K562 (cell line): ENCODE measurements at regions not wholly inside any gene's neighbourhood (a gene's known extent, or its start where the extent isn't known, plus 50 kb on each side); places are given as distances from the start of the nearest gene placed in this dataset.

ENCODE experiments used
- ATAC-seq: fragments of 200-7000 bp; cut with Tn5 transposase; 3 replicates; pipeline ENCODE4 v1.9.1; 2020; ENCODE audit warnings: moderate library complexity
- BruUV-seq: library from RNA; stranded (reverse); fragments of 400-500 nt; replicated peaks from 2 replicates; lab custom pipeline; 2021; lab: Mats Ljungman, UMichigan
- CTCF ChIA-PET: fragments of 300-600 bp; formaldehyde crosslinking; extraction: SDS; loops from one replicate; lab custom pipeline; 2021; ENCODE audit warnings: low intra/inter-chr PET ratio; lab: Yijun Ruan, JAX
- POLR2A ChIA-PET: fragments of 300-600, 350-650 bp; sonication (Branson Sonifier 250); formaldehyde crosslinking; extraction: SDS; loops from one replicate; lab custom pipeline; 2021; ENCODE audit warnings: antibody characterized with exemption, inconsistent platforms; lab: Yijun Ruan, JAX
- DNase-seq, 4 experiments: peaks; one replicate each; pipeline versions ENCODE4 v3.0.0 to v3.0.0-alpha.2; 2011 to 2018; ENCODE audit warnings: low spot score in 3 of 4, mixed read lengths in 3 of 4; ENCODE audit errors: extremely low read depth in 1 of 4
- FAIRE-seq: peaks from 2 replicates; lab custom pipeline; 2011; peaks lifted over from hg19 to GRCh38; lab: Jason Lieb, UNC
- H2AFZ ChIP-seq: 2 replicates; pipeline ENCODE4 v1.6.0; 2011; ENCODE audit warnings: low read depth, low read length, control low read depth, inconsistent platforms
- H3K27ac ChIP-seq: fragments of 200-600 bp; 3 replicates; pipeline ENCODE4 v1.8.0; 2011; ENCODE audit warnings: low read depth, mild to moderate bottlenecking, control low read depth, inconsistent platforms, low read length, moderate library complexity, mixed read lengths; ENCODE audit errors: extremely low read depth
- H3K27me3 ChIP-seq, 2 experiments: fragments of 300-600 bp in 1 of 2; 2 replicates in 1 of 2; 3 replicates in 1 of 2; pipeline versions ENCODE4 v1.6.0 to v1.8.0; 2011; ENCODE audit warnings: inconsistent platforms in 2 of 2, low read length in 2 of 2, mild to moderate bottlenecking in 1 of 2, mixed read lengths in 1 of 2, moderate library complexity in 1 of 2; ENCODE audit not compliant: control insufficient read depth in 2 of 2, insufficient read depth in 2 of 2
- H3K36me3 ChIP-seq: fragments of 300-600 bp; 3 replicates; pipeline ENCODE4 v1.8.0; 2011; ENCODE audit warnings: mild to moderate bottlenecking, low read length, inconsistent platforms; ENCODE audit not compliant: control insufficient read depth, insufficient read depth
- H3K4me1 ChIP-seq, 2 experiments: fragments of 200-600 bp in 1 of 2; replicated peaks in 1 of 2; 2 replicates in 1 of 2; 3 replicates in 1 of 2; pipeline versions ENCODE4 v1.5.1 to v1.8.0; 2011; ENCODE audit warnings: inconsistent platforms in 2 of 2, low read length in 2 of 2, mild to moderate bottlenecking in 1 of 2, mixed read lengths in 1 of 2, moderate library complexity in 1 of 2; ENCODE audit not compliant: control insufficient read depth in 2 of 2, insufficient read depth in 2 of 2
- H3K4me2 ChIP-seq: 2 replicates; pipeline ENCODE4 v1.6.1; 2011; ENCODE audit warnings: low read length, control low read depth, inconsistent platforms, mixed read lengths; ENCODE audit not compliant: insufficient read depth
- H3K4me3 ChIP-seq: fragments of 200-600 bp; sonication (generic), shearing (Covaris generic); 2 replicates; pipeline ENCODE4 v1.5.1; 2016; ENCODE audit warnings: control low read depth, inconsistent platforms
- H3K79me2 ChIP-seq: fragments of 200-600 bp; 3 replicates; pipeline ENCODE4 v1.8.0; 2011; ENCODE audit warnings: low read length, inconsistent platforms; ENCODE audit not compliant: control insufficient read depth, insufficient read depth
- H3K9ac ChIP-seq, 2 experiments: 2 replicates each; pipeline versions ENCODE4 v1.6.0 to v1.6.1; 2011; ENCODE audit warnings: low read depth in 2 of 2, low read length in 2 of 2, control low read depth in 1 of 2, inconsistent platforms in 1 of 2, mild to moderate bottlenecking in 1 of 2, mixed read lengths in 1 of 2; ENCODE audit not compliant: insufficient read depth in 1 of 2
- H3K9me1 ChIP-seq: one replicate; pipeline ENCODE4 v1.6.0; 2011; ENCODE audit warnings: inconsistent platforms, mild to moderate bottlenecking, low read length, moderate library complexity; ENCODE audit not compliant: control insufficient read depth, insufficient read depth
- H3K9me3 ChIP-seq: replicated peaks from 2 replicates; pipeline ENCODE4 v1.5.1; 2011; ENCODE audit warnings: low read depth, low read length, inconsistent platforms; ENCODE audit not compliant: control insufficient read depth, insufficient read depth
- H4K20me1 ChIP-seq: replicated peaks from 2 replicates; pipeline ENCODE4 v1.6.1; 2011; ENCODE audit warnings: low read length, inconsistent platforms, mixed read lengths; ENCODE audit not compliant: control insufficient read depth, insufficient read depth
- NR3C1 ChIP-seq: sonication (generic); formaldehyde crosslinking; IDR thresholded peaks from 2 replicates; pipeline ENCODE4 v1.8.1; 2022; ENCODE audit warnings: missing genetic modification reagents
- SMAD1 ChIP-seq: fragments of 150-350 bp; IDR thresholded peaks from 2 replicates; pipeline ENCODE4 v1.6.1; 2014; ENCODE audit warnings: low read length, low read depth; ENCODE audit not compliant: partially characterized antibody
- SOX6 ChIP-seq: fragments of 450-650 bp; IDR thresholded peaks from 2 replicates; pipeline ENCODE4 v1.6.1; 2014; ENCODE audit warnings: mild to moderate bottlenecking
- SREBF2 ChIP-seq: sonication (generic); formaldehyde crosslinking; IDR thresholded peaks from 2 replicates; pipeline ENCODE4 v1.4.0; 2020; ENCODE audit warnings: mild to moderate bottlenecking, missing genetic modification reagents
- SRSF7 ChIP-seq: fragments of 200-400 bp; formaldehyde crosslinking; optimal IDR thresholded peaks from 2 replicates; pipeline ENCODE3; 2017; ENCODE audit warnings: mild to moderate bottlenecking, low read depth, low read length
- TAF9B ChIP-seq: fragments of 450-650 bp; IDR thresholded peaks from 2 replicates; pipeline ENCODE4 v1.6.1; 2018; ENCODE audit warnings: mild to moderate bottlenecking; ENCODE audit not compliant: partially characterized antibody
- ZKSCAN3 ChIP-seq: fragments of 250-450 bp; sonication (Bioruptor Pico); IDR thresholded peaks from 2 replicates; pipeline ENCODE4 v1.4.0; 2020
- WGBS: fragments of 100-300 bp; shearing (Covaris generic); methylation state at CpG from one replicate; pipeline ENCODE4 v1.1.6; 2016; ENCODE audit warnings: low coverage, mixed read lengths; ENCODE audit not compliant: insufficient coverage; ENCODE audit errors: missing lambda C conversion rate; 5-methylcytosine and 5-hydroxymethylcytosine counted together
- in situ Hi-C: fragments of 300-500 bp; cut with MboI; formaldehyde crosslinking; loops from 4 replicates; pipeline ENCODE4 v1.15.0; 2018; ENCODE audit warnings: inconsistent platforms, mixed read lengths
- intact Hi-C: fragments of 100-400 bp; cut with micrococcal nuclease; formaldehyde crosslinking; loops from 2 replicates; pipeline ENCODE4 v1.14.2; 2022
- TF ChIP-seq, protein P1 (sequence below): fragments of 250-450 bp; sonication (Bioruptor Pico); IDR thresholded peaks from 2 replicates; pipeline ENCODE4 v1.6.1; 2021; ENCODE audit warnings: mild to moderate bottlenecking
- TF ChIP-seq, protein P2 (sequence below): fragments of 250-450 bp; sonication (Bioruptor Pico); IDR thresholded peaks from 2 replicates; pipeline ENCODE4 v1.8.0; 2022; ENCODE audit warnings: inconsistent platforms

GRCh38 chr10:23976275-23976674 is 232.7 kb upstream of the KIAA1217 start:
- WGBS: 0% methylated on average over 1 of the region's 1 CpG
- FAIRE-seq (no peak), DNase-seq (no peak), ATAC-seq (no peak)
- Histone ChIP-seq H3K79me2 (no peaks in the 10 kb centered on the region), H3K9me1 (no peaks in the 10 kb centered on the region), H3K4me2 (no peak overlapping the region), H3K9me3 (no peaks in the 10 kb centered on the region; the same call in 1 of the 2 replicates), H3K4me3 (no peak overlapping the region), H3K27ac (no peak overlapping the region), H3K36me3 (no peaks in the 10 kb centered on the region), H4K20me1 (no peaks in the 10 kb centered on the region), H3K27me3 (no peaks in the 10 kb centered on the region), H3K9ac (no peak overlapping the region), H3K4me1 (no peaks in the 10 kb centered on the region), H2AFZ (no peak overlapping the region)
- BruUV-seq: no TSS peak
- in situ Hi-C loops: no loop called here
- POLR2A ChIA-PET: no interaction called here
- intact Hi-C loops: no loop called here
- CTCF ChIA-PET: no interaction called here
- TF ChIP-seq SRSF7 (no peak), SMAD1 (no peak), SREBF2 (CRISPR knock-in tag) (no peak), SOX6 (no peak), NR3C1 (CRISPR knock-in tag) (no peak), TAF9B (no peak), ZKSCAN3 (CRISPR knock-in tag) (no peak)
- TF ChIP-seq, protein P1, sequence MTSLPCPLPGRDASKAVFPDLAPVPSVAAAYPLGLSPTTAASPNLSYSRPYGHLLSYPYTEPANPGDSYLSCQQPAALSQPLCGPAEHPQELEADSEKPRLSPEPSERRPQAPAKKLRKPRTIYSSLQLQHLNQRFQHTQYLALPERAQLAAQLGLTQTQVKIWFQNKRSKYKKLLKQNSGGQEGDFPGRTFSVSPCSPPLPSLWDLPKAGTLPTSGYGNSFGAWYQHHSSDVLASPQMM (CRISPR knock-in tag): no peak
- TF ChIP-seq, protein P2, sequence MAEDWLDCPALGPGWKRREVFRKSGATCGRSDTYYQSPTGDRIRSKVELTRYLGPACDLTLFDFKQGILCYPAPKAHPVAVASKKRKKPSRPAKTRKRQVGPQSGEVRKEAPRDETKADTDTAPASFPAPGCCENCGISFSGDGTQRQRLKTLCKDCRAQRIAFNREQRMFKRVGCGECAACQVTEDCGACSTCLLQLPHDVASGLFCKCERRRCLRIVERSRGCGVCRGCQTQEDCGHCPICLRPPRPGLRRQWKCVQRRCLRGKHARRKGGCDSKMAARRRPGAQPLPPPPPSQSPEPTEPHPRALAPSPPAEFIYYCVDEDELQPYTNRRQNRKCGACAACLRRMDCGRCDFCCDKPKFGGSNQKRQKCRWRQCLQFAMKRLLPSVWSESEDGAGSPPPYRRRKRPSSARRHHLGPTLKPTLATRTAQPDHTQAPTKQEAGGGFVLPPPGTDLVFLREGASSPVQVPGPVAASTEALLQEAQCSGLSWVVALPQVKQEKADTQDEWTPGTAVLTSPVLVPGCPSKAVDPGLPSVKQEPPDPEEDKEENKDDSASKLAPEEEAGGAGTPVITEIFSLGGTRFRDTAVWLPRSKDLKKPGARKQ (CRISPR knock-in tag): no peak
- TF ChIP-seq, all 486 proteins: peak for 0
